GM19240 (cell line): ENCODE measurements at regions not wholly inside any gene's neighbourhood (a gene's known extent, or its start where the extent isn't known, plus 50 kb on each side); places are given as distances from the start of the nearest gene placed in this dataset.
"Not testable (repeated sequence)": the region's sequence is repeated elsewhere in the genome, so short reads cannot be mapped to it uniquely, and the experiment has no call there.

ENCODE experiments used
- DNase-seq: peaks from one replicate; pipeline ENCODE4 v3.0.0; 2011; ENCODE audit warnings: low spot score; ENCODE audit not compliant: insufficient read length

- DNase-seq, result not testable (repeated sequence)
These were observed 87.6 kb upstream of the TBL1X start for GRCh38 chrX:9377216-9377615.

- no peak for DNase-seq
These were observed 85.7 kb upstream of the TBL1X start for GRCh38 chrX:9378980-9379696.

- DNase-seq, result no peak
These were observed 84.9 kb upstream of the TBL1X start for GRCh38 chrX:9379697-9380551.

GRCh38 chrX:9383655-9384054 lies 81.2 kb upstream of the TBL1X start:
- DNase-seq, result no peak

GRCh38 chrX:9388450-9388849 lies 76.4 kb upstream of the TBL1X start:
- no peak for DNase-seq

GRCh38 chrX:9390121-9390520 lies 74.7 kb upstream of the TBL1X start:
- no peak for DNase-seq

DNA sequence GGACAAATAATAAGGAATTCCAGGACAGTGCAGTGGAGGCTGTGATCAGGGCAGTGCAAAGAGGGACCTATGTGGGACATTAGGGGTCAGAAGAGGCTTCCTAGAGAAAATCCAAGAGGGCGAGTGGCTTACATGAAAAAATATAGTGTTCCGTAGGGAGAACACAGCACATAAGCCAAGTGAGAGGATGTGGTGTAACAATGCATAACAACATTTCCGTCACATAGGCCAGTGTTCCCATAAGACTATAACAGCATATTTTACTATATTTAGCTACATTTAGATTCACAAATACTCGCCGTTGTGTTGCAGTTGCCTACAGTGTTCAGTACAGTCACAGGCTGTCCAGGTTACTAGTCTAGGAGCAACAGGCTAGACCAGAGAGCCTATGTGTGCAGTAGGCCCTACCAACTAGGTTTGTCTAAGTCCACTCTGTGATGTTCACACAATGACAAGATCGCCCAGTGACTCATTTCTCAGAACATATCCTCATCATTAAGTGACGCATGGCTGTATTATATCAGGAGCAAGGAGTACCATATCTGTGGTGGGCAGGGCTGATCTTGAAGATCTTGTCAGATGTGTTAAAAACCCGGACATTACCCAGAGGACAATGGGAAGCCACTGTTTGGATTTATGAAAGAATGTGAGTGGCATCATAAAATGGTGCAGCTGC lies 74.0 kb upstream of the TBL1X start:
- DNase-seq, result no peak

GRCh38 chrX:9392445-9392844 lies 72.4 kb upstream of the TBL1X start:
- no peak for DNase-seq

DNA sequence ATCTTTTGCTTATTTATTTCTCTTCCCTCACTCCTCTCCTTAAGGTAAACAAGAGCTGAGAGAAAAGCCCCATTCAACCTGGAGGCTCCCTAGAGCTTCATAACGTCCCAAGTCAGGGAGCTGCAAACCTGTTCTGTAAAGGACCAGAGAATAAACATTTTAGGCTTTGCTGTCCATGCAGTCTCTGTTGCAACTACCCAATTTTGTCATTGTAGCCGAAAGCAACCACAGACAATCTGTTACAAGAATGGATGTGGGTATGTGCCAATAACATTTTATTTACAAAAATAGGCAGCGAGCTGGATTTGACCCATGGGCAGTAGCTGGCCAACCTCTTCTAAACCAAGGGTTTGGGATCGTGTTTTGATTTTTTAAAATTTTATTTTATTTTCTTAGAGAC lies 71.3 kb upstream of the TBL1X start:
- no peak for DNase-seq

GRCh38 chrX:9394212-9394611 lies 70.6 kb upstream of the TBL1X start:
- no peak for DNase-seq

- DNase-seq, result no peak
These were observed 67.9 kb upstream of the TBL1X start for GRCh38 chrX:9396930-9397329.

GRCh38 chrX:9401051-9401450 lies 63.8 kb upstream of the TBL1X start:
- no peak for DNase-seq

GRCh38 chrX:9403374-9403773 lies 61.5 kb upstream of the TBL1X start:
- DNase-seq, result no peak

GRCh38 chrX:9405635-9406034 lies 59.2 kb upstream of the TBL1X start:
- not testable (repeated sequence) for DNase-seq

GRCh38 chrX:9410889-9411288 lies 54.0 kb upstream of the TBL1X start:
- DNase-seq, result not testable (repeated sequence)

- DNase-seq, result not testable (repeated sequence)
These were observed 53.2 kb upstream of the TBL1X start for GRCh38 chrX:9411682-9412081.

DNA sequence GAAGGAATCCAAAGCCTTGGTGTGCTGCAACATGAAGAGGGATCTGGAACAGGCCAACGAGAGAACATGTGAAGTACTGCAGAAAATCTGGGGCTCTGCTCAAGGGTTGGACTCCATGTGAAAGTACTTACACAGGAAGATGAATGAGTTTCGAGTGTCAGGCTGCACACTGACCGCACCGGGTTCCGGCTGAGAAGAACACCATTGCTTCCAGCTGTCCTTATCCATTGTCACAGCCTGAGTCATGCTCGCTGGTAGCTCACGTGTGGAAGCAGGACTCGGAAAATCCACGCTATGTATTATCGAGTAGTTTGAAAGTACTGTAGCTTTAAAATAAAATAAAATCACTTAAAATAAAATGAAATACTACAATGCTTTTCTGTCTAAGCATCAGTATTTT lies 50.4 kb upstream of the TBL1X start:
- DNase-seq, result no peak
